ENCODE measurements at regions not wholly inside any gene's neighbourhood (a gene's known extent, or its start where the extent isn't known, plus 50 kb on each side); places are given as distances from the start of the nearest gene placed in this dataset.

DNA sequence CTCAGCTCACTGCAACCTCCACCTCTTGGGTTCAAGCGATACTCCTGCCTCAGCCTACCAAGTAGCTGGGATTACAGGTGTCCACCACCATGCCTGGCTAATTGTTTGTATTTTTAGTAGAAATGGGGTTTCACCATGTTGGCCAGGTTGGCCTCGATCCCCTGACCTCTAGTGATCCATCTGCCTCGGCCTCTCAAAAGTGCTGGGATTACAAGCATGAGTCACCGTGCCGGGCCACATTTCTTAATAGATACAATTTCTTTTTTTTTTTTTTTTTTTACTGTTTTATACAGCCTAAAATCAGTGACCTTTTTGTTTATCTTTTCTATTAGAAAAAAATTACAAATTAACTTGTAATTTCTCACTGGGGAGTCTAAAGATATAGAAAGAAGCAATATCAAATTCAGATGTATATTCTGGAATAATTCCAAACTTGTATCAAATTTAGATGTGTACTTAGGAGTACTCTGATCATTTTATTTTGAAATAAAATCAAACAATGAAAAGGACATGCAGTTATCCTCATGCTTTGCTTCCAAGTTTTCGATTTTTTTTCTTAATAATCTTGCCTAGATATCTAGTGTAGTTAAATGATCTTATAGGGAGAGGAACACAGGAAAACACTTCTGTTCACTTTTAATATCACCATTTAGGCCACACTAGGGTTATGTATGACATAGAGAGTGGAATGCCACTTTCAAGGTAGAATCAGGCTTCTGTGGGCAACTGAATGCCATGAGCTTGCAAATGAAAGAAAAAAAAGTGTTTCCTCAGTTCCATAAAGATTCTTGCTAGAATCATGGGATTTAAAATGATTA lies 1089.3 kb downstream of the SUCLG1 start:
- Histone ChIP-seq H3K9me3 (peaks cover 3% of the 10 kb centered on the region; the same call in 1 of the 3 replicates), H3K4me1 (no peaks in the 10 kb centered on the region), H3K27ac (no peak overlapping the region), H3K4me3 (no peak overlapping the region), H3K4me2 (no peak overlapping the region)
- ChIA-PET POLR2A (no interaction called here), CTCF (no interaction called here)
- ATAC-seq (no peak), DNase-seq (ENCODE audit: low read depth in 1 of 2, low spot score in 1 of 2) (no peak), FAIRE-seq (no peak)
- 29% methylated on average over 6 of the region's 6 CpGs for WGBS (ENCODE audit: missing lambda C conversion rate)
- TF ChIP-seq FOSB (CRISPR knock-in tag; IDR thresholded peaks at IDR 0.05) (no peak), SREBF2 (IDR thresholded peaks at IDR 0.05) (no peak), ZNF302 (CRISPR knock-in tag; IDR thresholded peaks at IDR 0.05) (no peak), ESRRA (IDR thresholded peaks at IDR 0.05; ENCODE audit: borderline replicate concordance, low read length) (no peak), FOSL2 (IDR thresholded peaks at IDR 0.05) (no peak), FOSL2 (CRISPR knock-in tag; IDR thresholded peaks at IDR 0.05) (no peak), MAZ (IDR thresholded peaks at IDR 0.05; ENCODE audit: borderline replicate concordance, low read depth, low read length) (no peak), HES2 (IDR thresholded peaks at IDR 0.05) (no peak), TP53 (CRISPR knock-in tag; IDR thresholded peaks at IDR 0.05) (no peak), REST (IDR thresholded peaks at IDR 0.05) (no peak), SMC3 (IDR thresholded peaks at IDR 0.05) (no peak), HOXB13 (CRISPR knock-in tag; IDR thresholded peaks at IDR 0.05; ENCODE audit: low read depth) (no peak), ZC3H11A (IDR thresholded peaks at IDR 0.05) (no peak), HOXB5 (CRISPR knock-in tag; IDR thresholded peaks at IDR 0.05) (no peak)
- TF ChIP-seq, protein P1, sequence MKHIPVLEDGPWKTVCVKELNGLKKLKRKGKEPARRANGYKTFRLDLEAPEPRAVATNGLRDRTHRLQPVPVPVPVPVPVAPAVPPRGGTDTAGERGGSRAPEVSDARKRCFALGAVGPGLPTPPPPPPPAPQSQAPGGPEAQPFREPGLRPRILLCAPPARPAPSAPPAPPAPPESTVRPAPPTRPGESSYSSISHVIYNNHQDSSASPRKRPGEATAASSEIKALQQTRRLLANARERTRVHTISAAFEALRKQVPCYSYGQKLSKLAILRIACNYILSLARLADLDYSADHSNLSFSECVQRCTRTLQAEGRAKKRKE (CRISPR knock-in tag; IDR thresholded peaks at IDR 0.05; ENCODE audit: low read depth) = no peak
- TF ChIP-seq, protein P2, sequence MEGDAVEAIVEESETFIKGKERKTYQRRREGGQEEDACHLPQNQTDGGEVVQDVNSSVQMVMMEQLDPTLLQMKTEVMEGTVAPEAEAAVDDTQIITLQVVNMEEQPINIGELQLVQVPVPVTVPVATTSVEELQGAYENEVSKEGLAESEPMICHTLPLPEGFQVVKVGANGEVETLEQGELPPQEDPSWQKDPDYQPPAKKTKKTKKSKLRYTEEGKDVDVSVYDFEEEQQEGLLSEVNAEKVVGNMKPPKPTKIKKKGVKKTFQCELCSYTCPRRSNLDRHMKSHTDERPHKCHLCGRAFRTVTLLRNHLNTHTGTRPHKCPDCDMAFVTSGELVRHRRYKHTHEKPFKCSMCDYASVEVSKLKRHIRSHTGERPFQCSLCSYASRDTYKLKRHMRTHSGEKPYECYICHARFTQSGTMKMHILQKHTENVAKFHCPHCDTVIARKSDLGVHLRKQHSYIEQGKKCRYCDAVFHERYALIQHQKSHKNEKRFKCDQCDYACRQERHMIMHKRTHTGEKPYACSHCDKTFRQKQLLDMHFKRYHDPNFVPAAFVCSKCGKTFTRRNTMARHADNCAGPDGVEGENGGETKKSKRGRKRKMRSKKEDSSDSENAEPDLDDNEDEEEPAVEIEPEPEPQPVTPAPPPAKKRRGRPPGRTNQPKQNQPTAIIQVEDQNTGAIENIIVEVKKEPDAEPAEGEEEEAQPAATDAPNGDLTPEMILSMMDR (IDR thresholded peaks at IDR 0.05) = no peak
- TF ChIP-seq, protein P3, sequence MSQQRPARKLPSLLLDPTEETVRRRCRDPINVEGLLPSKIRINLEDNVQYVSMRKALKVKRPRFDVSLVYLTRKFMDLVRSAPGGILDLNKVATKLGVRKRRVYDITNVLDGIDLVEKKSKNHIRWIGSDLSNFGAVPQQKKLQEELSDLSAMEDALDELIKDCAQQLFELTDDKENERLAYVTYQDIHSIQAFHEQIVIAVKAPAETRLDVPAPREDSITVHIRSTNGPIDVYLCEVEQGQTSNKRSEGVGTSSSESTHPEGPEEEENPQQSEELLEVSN (IDR thresholded peaks at IDR 0.05; ENCODE audit: borderline replicate concordance, low read depth) = no peak

GRCh38 chr2:83368916-83369315 lies 1090.2 kb downstream of the SUCLG1 start:
- FAIRE-seq = no peak
- H3K4me2 ChIP-seq = no peak overlapping the region

More at GRCh38 chr2:83368916-83369315, 1090.2 kb downstream of the SUCLG1 start:
- no peak overlapping the region for H3K4me3 ChIP-seq
- no peak for TF ChIP-seq JUN (IDR thresholded peaks at IDR 0.05)
- TF ChIP-seq HOXB5 (CRISPR knock-in tag; IDR thresholded peaks at IDR 0.05) = no peak
- no peak for TF ChIP-seq FOSB (CRISPR knock-in tag; IDR thresholded peaks at IDR 0.05)
- TF ChIP-seq HEYL (CRISPR knock-in tag; IDR thresholded peaks at IDR 0.05) = no peak
- no peak for TF ChIP-seq TFCP2L1 (CRISPR knock-in tag; IDR thresholded peaks at IDR 0.05)
- no peak for TF ChIP-seq HOXA7 (CRISPR knock-in tag; IDR thresholded peaks at IDR 0.05)
- TF ChIP-seq, protein P1 (CRISPR knock-in tag; IDR thresholded peaks at IDR 0.05; ENCODE audit: low read depth) = no peak
- ChIA-PET POLR2A (no interaction called here), CTCF (no interaction called here)
- H3K4me1 ChIP-seq = no peaks in the 10 kb centered on the region
- WGBS (ENCODE audit: missing lambda C conversion rate) = 8% methylated on average over 3 of the region's 3 CpGs
- H3K27ac ChIP-seq = no peak overlapping the region
- H3K9me3 ChIP-seq = peaks cover 6% of the 10 kb centered on the region; the same call in 1 of the 3 replicates
- DNase-seq (ENCODE audit: low read depth in 1 of 2, low spot score in 1 of 2) (no peak), ATAC-seq (no peak)
